ENCODE measurements at regions not wholly inside any gene's neighbourhood (a gene's known extent, or its start where the extent isn't known, plus 50 kb on each side); places are given as distances from the start of the nearest gene placed in this dataset.

DNA sequence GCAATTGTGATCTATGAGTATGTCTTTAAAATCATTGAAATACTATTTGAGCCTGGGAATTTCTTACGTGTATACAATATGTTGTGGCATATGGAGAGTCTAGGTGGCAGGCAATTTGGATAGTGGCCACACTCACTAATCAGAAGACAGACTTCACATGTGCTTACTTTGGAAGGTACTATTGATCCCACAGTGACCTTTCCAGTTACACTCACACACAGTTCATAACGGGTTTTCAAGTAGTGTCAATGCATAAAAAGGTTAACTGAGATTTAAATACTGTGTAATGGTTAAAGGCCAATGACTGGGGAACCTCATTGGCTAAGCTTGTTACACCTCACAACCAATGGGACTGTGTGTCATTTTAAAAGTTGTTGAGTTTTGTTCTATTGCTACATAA lies 783.2 kb downstream of the RPA4 start:
- TF ChIP-seq, protein P1, sequence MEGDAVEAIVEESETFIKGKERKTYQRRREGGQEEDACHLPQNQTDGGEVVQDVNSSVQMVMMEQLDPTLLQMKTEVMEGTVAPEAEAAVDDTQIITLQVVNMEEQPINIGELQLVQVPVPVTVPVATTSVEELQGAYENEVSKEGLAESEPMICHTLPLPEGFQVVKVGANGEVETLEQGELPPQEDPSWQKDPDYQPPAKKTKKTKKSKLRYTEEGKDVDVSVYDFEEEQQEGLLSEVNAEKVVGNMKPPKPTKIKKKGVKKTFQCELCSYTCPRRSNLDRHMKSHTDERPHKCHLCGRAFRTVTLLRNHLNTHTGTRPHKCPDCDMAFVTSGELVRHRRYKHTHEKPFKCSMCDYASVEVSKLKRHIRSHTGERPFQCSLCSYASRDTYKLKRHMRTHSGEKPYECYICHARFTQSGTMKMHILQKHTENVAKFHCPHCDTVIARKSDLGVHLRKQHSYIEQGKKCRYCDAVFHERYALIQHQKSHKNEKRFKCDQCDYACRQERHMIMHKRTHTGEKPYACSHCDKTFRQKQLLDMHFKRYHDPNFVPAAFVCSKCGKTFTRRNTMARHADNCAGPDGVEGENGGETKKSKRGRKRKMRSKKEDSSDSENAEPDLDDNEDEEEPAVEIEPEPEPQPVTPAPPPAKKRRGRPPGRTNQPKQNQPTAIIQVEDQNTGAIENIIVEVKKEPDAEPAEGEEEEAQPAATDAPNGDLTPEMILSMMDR (IDR thresholded peaks at IDR 0.05): no peak
- no peak for TF ChIP-seq POLR2A (IDR thresholded peaks at IDR 0.05)
- no peak for TF ChIP-seq POLR2AphosphoS5 (IDR thresholded peaks at IDR 0.05)
